ENCODE measurements at regions not wholly inside any gene's neighbourhood (a gene's known extent, or its start where the extent isn't known, plus 50 kb on each side); places are given as distances from the start of the nearest gene placed in this dataset.

DNA sequence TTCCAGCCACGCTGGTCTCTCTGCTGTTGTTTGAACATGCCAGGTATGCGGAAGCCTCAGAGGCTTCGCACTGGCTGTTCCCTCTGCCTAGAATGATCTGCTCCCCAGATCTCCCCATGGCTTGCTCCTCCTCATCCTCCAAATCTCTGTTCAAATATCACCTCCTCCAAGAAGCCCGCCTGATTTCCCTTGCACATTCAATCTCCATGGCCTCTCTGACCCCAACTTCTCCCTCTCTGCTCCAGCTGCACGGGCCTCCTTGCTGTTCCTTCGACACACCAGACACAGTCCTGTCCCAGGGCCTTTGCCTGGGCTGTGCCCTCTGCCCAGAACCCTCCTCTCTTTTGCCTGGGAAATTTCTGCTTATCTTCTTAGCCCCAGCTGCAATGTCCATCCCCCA, 52.5 kb upstream of the PTPRS start:
- no peak for TF ChIP-seq POLR2A (IDR thresholded peaks at IDR 0.05)
- TF ChIP-seq, protein P1, sequence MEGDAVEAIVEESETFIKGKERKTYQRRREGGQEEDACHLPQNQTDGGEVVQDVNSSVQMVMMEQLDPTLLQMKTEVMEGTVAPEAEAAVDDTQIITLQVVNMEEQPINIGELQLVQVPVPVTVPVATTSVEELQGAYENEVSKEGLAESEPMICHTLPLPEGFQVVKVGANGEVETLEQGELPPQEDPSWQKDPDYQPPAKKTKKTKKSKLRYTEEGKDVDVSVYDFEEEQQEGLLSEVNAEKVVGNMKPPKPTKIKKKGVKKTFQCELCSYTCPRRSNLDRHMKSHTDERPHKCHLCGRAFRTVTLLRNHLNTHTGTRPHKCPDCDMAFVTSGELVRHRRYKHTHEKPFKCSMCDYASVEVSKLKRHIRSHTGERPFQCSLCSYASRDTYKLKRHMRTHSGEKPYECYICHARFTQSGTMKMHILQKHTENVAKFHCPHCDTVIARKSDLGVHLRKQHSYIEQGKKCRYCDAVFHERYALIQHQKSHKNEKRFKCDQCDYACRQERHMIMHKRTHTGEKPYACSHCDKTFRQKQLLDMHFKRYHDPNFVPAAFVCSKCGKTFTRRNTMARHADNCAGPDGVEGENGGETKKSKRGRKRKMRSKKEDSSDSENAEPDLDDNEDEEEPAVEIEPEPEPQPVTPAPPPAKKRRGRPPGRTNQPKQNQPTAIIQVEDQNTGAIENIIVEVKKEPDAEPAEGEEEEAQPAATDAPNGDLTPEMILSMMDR (IDR thresholded peaks at IDR 0.05) = no peak
